Non-pigmented ciliary epithelial cell (primary cell): ENCODE measurements at regions not wholly inside any gene's neighbourhood (a gene's known extent, or its start where the extent isn't known, plus 50 kb on each side); places are given as distances from the start of the nearest gene placed in this dataset.
"Not testable (repeated sequence)": the region's sequence is repeated elsewhere in the genome, so short reads cannot be mapped to it uniquely, and the experiment has no call there.

ENCODE experiments used
- DNase-seq: peaks from one replicate; pipeline ENCODE4 v3.0.0-alpha.2; 2010; ENCODE audit warnings: low read depth

GRCh38 chr2:35814597-35814996 lies 541.0 kb upstream of the CRIM1 start:
- not testable (repeated sequence) for DNase-seq

DNA sequence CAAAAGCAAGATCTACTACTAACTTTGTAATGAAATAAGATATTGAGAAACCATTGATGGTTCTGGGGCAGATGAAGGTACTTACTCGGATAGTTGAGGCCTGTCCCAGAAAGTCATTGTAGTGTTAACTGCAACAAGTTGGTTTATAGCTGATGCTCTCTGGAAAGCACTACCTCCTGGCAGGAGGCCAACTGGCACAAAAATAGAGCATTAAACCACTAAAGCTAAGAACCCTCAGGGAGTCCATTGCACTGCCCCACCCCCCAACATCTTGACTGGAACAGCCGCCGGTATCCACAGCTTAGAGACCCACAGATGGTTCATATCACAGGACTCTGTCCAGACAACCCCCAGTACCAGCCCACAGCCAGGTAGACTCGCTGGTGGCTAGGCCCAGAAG lies 552.5 kb upstream of the CRIM1 start:
- DNase-seq = no peak

- no peak for DNase-seq
Measured at GRCh38 chr2:35794796-35795450, 560.7 kb upstream of the CRIM1 start.

- DNase-seq = no peak
Measured at GRCh38 chr2:35790292-35790691, 565.3 kb upstream of the CRIM1 start.

- DNase-seq = no peak
Measured at GRCh38 chr2:35788543-35788942, 567.0 kb upstream of the CRIM1 start.

GRCh38 chr2:35787302-35788031 lies 568.1 kb upstream of the CRIM1 start:
- no peak for DNase-seq

GRCh38 chr2:35785564-35785963 lies 570.0 kb upstream of the CRIM1 start:
- no peak for DNase-seq

GRCh38 chr2:35784777-35785176 lies 570.8 kb upstream of the CRIM1 start:
- DNase-seq = no peak

- no peak for DNase-seq
Measured at GRCh38 chr2:35783723-35784122, 571.9 kb upstream of the CRIM1 start.

- no peak for DNase-seq
Measured at GRCh38 chr2:35741556-35741955, 614.0 kb upstream of the CRIM1 start.

DNA sequence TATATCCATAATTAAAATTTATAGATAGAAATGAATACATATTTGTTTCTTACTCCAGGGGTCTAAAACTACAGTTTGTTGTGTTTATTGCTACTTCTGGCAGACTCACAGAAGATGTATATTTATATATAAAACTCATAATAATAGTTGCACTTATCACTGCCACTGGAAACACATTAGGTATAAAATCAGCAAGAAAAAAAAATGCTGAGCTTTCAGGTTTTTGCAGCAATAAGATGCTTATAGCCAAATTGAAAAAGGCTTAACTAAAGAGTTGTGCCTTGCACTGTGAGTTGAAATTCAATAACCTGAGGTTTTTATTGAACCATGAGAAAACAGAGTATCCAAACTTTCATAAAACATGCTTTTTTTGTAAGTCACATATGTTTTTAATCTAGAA lies 623.9 kb upstream of the CRIM1 start:
- DNase-seq = no peak

DNA sequence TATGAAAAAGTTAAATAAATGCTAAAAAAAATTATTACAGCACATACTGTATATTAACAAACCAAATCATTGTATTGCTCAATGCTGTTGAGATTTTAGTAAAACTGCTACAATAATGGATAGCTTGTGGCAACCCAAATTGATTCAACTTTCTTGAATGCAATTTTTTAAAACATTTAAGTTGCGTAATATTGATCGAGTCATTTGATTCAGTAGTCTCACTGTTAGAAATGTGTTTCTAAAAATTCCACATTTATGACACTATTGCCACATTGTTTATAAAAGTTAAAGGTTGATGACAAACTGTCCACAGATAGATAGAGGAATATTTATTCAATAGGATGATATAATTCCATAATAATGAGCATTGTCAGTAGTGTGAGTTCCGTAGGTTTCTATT lies 640.7 kb upstream of the CRIM1 start:
- DNase-seq = no peak

GRCh38 chr2:35708411-35708923 lies 647.1 kb upstream of the CRIM1 start:
- no peak for DNase-seq

GRCh38 chr2:35688309-35688708 lies 667.3 kb upstream of the CRIM1 start:
- DNase-seq = no peak

DNA sequence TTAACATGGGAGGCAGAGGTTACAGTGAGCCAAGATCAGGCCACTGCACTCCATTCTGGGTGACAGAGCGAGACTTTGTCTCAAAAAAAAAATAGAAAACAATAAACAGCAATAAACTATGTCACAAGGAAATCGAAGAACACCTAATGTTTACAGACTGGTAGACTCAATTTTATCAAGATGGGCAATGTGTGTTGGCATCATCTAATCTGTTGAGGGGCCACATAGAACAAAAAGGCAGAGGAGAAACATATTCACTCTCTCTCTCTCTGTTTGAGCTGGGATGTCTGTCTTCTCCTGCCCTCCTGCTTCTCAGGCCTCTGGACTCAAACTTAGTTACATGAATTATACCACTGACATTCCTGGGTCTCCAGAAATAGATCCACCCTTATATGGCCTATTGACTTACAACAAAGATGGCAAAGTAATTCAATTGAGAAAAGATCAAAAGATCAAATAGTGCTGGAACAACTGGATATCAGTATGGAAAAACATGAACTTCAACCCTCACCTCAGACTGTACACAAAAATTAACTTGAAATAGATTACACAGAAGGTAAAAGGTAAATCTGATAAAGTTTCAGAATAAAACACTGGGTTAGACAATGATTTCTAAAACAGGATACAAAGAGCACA lies 703.8 kb upstream of the CRIM1 start:
- DNase-seq = no peak

DNA sequence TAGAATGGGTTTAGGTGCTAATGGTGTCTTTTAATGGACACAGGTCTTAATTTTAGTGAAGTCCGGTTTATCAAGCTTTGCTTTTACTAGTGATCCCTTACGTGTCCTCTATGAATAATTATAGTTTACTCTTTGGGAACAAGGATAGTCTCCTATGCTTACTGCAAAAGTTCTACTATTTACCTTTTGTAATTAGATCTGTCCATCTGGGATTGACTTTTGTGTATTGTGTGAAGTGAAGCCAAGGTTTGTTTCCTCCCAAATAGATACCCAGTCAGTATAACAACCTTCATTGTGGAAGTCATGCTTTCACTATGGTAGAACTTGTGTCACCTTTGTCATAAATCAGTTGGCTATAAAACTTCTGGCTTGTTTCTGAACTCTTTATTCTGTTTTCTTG lies 740.9 kb upstream of the CRIM1 start:
- DNase-seq = no peak

GRCh38 chr2:35606394-35606793 lies 749.2 kb upstream of the CRIM1 start:
- DNase-seq = no peak

GRCh38 chr2:35598310-35598709 lies 757.3 kb upstream of the CRIM1 start:
- no peak for DNase-seq

- no peak for DNase-seq
Measured at GRCh38 chr2:35591886-35592285, 763.7 kb upstream of the CRIM1 start.

GRCh38 chr2:35585972-35586371 lies 769.6 kb upstream of the CRIM1 start:
- DNase-seq = no peak

GRCh38 chr2:35582637-35583036 lies 772.9 kb upstream of the CRIM1 start:
- no peak for DNase-seq

DNA sequence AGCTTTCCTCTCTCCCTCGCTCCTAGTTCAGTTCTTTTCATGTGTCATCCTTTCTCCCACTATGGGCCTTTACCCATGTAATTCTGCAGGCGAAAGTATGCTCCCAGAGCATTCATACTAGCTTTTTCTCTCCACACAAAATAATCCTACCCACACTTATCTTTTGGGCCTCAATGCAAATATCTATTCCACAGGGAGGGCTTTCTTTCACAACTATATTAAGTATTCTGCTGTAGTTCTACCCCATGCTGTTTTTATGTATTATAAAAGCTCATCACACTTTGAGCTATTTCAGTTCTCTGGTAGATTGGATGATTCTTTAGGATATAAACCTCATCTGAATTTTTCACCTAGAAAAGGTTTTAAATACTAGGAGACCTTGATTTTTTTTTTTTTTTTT lies 774.6 kb upstream of the CRIM1 start:
- no peak for DNase-seq

DNA sequence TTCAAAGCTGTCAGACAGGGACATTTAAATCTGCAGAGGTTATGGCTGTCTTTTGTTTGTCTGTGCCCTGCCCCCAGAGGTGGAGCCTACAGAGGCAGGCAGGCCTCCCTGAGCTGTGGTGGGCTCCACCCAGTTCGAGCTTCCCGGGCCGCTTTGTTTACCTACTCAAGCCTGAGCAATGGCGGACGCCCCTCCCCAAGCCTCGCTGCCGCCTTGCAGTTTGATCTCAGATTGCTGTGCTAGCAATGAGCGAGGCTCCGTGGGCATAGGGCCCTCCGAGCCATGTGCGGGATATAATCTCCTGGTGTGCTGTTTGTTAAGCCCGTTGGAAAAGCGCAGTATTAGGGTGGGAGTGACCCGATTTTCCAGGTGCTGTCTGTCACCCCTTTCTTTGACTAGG lies 787.0 kb upstream of the CRIM1 start:
- not testable (repeated sequence) for DNase-seq
